Stimulated activated CD8-positive, alpha-beta memory T cell treated with anti-CD3 and anti-CD28 coated beads, Interleukin-2, amount 100 ng/mL, for 48 hours (primary cell): ENCODE measurements at regions not wholly inside any gene's neighbourhood (a gene's known extent, or its start where the extent isn't known, plus 50 kb on each side); places are given as distances from the start of the nearest gene placed in this dataset.
A peak's percentile ranks its signal among the peaks of the same experiment; 100 is the strongest.
"Not testable (repeated sequence)": the region's sequence is repeated elsewhere in the genome, so short reads cannot be mapped to it uniquely, and the experiment has no call there.

Source experiments
- DNase-seq, 2 donors: peaks; one replicate each; pipeline ENCODE4 v3.0.0-alpha.2; 2020; ENCODE audit warnings: low read depth in 2 of 2

DNA sequence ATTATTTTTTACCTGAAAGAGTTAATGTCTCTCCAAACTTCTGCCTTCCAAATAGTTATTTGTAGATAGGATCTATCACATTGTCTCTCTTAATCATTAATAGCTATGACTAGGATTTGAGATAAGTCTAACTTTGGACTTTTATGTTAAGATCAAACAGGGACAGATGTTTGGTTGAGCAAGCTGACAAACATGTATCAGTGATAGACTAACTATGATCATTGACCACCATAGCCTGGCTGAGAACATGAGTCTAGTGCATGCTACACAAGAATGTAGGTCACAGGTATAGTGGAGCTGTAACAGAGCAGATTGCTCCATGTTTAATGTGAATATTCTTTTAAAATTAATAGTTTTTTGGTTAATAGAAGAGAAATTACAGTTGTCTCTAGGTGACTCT is 52.0 kb downstream of the SYT15B start:
- not testable (repeated sequence) for DNase-seq

DNA sequence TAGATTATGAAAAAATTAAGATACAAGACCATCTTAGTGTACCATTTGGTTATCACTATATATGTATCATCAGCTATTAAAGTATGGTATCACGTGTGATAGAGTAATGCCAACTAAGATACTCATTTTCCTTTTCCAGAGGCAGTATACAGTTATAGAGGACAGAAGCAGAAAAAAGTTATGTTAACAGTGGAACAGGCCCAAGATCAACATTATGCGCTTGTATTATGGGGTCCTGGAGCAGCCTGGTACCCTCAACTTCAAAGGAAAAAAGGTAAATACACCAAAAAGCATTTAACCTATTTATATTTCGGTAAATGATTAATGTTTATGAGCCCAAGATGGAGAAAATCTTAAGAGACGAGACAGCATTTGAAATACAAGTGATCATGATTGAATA is 52.9 kb downstream of the SYT15B start:
- not testable (repeated sequence) for DNase-seq

DNA sequence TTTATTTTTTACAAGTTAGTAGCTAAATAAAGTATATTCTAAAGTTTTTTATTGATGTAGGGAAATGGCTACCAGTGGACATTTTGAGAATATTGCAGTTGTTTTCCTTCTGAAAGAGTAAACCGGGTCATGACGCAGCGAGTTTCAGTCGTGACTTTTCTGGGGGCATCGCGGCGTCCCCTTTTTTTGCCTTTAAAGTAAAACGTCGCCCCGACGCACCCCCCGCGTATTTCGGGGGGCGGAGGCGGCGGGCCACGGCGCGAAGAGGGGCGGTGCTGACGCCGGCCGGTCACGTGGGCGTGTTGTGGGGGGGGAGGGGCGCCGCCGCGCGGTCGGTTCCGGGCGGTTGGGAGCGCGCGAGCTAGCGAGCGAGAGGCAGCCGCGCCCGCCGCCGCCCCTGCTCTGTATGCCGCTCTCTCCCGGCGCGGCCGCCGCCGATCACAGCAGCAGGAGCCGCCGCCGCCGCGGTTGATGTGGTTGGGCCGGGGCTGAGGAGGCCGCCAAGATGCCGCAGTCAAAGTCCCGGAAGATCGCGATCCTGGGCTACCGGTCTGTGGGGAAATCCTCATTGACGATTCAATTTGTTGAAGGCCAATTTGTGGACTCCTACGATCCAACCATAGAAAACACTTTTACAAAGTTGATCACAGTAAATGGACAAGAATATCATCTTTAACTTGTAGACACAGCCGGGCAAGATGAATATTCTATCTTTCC is 57.5 kb downstream of the SYT15B start:
- DNase-seq: peak; percentile 43 to 54

DNA sequence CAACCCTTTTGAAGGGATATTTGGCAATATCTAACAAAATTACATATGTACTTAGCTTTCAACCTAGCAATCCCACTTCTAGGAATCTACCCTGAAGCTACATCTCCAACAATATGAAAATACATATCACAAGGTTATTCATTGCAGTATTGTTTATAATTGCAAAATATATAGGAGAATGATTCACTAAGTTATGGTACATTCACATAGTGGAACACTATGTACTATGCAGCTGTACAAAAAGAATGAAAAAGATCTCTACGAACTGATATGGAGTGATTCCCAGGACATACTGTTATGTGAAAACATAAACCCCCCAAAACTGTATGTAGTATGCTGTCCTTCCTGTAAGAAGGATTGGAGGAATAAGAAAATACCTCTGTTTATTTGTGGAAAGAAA is 62.1 kb downstream of the SYT15B start:
- DNase-seq: not testable (repeated sequence)

DNA sequence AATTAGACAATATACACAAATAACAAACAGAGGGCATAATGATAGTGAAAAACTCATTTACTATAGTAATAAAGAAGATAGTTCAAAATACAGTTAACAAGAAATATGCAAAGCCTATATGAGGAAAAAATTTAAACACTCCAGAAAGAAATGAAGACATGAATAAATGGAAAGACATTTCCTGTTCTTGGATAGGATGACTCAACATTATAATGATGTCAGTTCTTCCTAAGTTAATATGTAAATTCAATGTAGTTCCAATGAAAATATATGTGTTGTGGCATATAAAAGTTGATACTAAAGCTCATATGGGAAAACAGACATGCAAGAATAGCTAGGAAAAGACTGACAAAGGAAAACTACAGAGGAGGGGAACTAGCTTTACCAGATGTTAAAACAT is 63.5 kb downstream of the SYT15B start:
- DNase-seq: not testable (repeated sequence)

DNA sequence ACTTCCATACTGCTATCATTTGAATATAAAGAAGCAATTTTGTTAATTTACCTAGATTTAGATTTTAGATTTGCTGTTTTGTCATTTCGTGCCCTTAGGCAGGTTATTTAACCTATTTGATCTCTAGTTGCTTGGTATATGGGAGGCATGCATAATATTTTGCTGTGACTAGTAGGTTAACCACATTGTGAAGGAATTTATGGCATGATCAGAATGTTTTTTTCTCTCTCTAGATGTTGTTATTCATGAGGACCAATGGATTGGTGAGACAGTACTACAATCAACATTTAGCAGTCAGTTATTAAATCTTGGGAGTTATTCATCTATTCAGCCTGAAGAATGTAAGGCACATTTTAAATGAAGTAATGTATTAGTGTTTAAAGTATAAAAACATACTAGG is 67.2 kb downstream of the SYT15B start:
- DNase-seq: not testable (repeated sequence)

DNA sequence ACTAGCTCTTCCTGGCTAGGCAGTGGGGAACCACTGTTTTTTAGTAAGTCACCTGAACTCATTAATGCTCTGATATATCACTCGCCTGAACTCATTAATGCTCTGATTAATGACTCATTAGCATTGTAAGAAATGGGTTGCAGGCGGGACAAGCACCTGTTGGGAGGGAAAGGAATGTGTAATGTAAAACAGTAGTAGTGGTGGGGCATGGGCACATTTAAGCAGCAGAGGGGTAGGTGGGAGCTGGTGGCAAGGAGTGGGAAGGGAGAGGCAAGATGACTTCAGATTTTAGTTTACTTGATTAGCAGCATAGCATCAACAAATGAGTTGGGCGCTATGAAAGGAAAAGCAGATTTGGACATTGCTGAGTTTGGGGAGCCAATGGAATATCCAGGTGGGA is 68.2 kb downstream of the SYT15B start:
- DNase-seq: not testable (repeated sequence)

DNA sequence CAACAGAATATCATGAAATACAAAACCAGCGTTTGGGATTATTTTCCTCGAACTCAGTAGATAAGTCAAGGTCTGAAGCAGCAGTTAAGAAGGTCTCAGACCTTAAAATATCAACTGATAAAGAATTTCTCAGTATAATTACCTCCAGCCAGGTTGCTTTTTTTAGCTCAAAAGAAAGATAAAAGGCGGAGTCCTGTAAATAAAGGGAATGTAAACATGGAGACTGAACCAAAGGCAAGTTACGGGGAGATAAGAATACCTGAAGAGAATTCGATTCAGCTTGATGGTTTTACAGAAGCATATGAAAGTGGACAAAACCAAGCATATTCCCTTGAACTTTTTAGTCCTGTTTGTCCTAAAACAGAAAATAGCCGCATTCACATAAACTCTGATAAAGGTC is 73.1 kb downstream of the SYT15B start:
- DNase-seq: not testable (repeated sequence)

DNA sequence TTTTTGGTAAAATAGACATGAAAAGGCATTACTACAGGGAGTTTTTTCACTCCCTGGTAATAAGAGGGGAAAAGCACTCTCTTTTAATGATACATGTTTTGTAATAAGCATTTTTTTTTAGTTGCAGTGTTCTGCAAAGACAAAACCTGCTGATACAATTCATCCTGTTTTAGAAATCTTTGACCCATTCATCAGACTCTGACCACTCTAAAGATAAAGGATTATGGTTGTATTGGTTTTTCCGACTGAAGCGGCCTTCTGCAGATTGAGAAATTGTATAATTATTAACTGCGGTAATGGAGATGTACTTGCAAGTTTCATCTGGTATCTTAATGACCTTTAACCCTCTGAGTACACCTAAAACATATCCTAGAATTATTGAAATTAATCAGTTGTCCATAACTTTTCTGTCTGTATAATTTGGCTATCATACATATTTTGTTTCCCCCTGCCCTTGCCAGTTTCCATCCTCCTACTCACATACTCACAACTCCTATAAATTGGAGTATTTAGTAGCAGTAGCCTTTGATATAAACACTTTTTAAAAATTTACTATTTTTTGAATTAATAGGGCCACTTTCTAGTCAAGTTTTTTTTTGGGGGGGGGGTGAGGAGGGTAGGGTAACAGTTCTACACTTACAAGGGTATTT is 79.4 kb downstream of the SYT15B start:
- DNase-seq: not testable (repeated sequence)

DNA sequence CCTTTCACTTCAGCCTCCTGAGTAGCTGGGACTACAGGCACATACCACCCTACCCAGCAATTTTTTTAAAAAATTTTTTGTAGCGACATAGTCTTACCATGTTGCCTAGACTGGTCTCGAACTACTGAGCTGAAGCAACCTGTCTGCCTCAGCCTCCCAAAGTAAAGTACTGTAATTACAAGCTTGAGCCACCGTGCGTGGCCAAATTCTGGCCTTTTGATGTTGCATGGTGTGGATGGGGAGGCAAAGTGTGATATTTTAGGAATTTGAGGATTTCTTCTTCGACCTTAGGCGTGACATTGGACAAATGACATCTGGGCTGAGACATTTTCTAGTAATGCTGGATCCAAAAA is 81.8 kb downstream of the SYT15B start:
- not testable (repeated sequence) for DNase-seq

DNA sequence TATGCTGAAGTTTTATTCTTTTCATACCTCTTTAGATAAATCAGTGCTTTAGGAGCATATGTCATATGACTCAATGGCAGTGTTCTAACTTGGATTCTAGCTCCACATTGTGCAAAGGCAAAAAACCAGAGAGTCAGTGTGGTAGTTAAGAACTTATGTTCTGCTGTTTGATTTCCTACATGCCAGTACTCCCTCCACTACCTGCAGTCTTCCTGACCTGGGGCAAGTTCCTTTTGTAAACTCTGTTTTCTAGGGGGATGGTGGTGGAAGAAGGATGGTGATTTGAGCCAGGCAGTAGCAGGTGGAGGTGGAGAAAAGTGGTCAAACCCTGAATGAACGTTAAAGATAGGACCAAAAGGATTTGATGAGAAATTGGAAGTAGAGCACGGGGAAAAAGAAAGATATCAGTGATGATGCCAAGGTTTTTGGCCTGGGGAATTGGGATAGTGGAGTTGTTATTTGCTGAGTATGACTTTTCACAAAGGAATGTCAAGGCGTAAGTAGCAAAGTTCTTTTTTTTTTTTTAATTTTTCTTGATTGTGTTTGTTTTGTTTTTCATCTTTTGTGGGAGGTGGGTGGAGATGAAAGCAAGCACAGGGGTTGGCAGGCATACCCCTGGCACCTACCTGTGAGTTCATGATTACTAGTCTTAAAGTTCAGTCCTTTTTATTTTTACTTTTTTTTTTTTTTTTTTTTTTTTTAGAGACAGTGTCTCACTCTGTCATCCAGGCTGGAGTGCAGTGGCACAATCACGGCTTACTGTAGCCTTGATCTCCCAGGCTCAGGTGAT is 82.3 kb downstream of the SYT15B start:
- DNase-seq: not testable (repeated sequence)

DNA sequence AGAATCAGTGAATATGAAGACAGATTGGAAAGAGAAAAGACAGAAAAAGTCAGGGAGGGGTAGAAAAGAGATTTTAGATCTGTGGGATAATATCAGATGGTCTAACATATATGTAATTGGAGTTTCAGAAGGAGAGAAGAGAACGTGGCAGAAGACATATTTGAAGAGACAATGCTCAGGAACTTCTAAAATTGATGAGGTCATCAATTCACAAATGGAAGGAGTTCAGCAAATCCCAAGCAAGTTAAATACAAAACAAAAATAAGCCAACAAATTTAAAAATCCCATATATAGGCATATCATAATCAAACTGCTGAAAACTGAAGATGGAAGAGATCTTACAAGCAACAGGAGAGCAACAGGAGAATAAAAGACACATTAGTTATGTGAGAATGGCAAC is 87.3 kb downstream of the SYT15B start:
- DNase-seq: not testable (repeated sequence)

DNA sequence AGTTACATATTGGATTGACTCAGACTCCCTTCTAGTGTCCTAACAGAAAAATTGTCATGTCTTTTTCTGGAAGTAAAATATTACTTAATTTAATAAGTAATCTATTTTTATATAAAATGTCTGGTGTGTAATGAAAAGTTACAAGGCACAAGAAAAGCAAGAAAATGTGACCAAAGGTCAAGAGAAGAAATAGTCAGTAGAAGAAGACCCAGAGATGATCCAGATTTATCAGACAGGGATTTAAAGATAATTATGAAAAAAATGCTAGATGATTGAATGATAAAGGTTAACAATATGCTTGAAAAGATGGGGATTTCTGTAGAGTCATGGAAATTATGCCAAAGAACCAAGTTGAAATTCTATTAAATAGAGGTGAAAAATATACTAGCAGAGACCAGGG is 87.8 kb downstream of the SYT15B start:
- not testable (repeated sequence) for DNase-seq

DNA sequence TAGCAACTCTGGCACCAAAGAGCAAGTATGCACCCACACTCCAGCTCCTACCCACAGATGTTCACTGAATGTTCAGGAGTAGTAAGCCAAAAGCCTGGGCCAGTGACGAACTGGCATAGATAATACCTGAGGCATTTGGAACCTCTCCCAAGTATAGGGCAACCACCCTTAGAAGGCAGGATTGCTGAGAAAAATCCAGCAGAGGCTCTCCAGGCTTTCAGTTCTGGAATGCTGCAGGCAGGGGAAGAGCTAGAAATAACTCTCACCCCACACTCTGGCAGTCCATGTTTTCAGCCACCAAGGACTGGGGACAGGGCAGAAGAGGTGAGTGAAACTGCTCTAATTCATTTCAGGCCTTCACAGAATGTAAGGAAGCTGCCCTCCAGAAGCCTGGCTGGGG is 90.3 kb downstream of the SYT15B start:
- not testable (repeated sequence) for DNase-seq

DNA sequence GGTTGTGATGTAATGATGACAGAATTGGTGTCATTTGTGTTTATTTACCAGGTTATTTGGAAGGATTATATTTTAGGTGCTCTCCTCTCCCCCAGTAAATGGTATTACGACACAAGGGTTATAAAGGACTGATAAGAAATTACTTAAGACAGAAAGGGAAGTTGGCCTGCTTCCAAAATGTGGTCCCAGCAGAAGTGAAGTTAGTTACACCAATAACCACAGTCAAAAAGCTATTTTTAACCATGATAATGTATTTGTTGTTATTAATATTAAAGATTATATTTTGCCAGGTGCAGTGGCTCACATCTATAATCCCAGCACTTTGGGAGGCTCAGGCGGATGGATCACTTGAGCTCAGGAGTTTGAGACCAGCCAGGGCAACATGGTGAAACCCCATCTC is 92.5 kb downstream of the SYT15B start:
- not testable (repeated sequence) for DNase-seq

DNA sequence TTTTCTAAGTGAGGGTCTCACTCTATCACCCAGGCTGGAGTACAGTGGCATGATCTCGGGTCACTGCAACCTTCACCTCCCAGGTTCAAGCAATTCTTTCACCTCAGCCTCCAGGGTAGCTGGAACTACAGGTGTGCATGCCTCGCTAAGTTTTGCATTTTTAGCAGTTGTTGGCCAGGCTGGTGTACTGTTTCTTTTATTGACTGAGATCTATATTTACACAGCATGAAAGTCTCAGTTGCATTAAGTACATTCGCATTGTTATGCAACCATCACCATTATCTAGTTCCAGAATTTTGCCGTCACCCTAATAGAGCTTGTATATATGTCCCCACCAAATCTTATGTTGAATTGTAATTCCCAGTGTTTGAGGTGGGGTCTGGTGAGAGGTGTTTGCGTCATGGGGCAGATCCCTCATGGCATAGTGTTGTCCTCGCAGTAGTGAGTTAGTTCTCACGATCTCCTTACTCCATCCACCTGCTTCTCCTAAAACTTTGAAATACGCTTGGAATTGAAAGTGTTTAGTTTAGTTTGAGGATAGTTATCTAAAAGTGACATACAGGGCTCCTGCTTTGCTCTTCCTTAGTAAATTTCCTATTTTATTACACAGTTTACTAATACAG is 101.3 kb downstream of the SYT15B start:
- DNase-seq: not testable (repeated sequence)

DNA sequence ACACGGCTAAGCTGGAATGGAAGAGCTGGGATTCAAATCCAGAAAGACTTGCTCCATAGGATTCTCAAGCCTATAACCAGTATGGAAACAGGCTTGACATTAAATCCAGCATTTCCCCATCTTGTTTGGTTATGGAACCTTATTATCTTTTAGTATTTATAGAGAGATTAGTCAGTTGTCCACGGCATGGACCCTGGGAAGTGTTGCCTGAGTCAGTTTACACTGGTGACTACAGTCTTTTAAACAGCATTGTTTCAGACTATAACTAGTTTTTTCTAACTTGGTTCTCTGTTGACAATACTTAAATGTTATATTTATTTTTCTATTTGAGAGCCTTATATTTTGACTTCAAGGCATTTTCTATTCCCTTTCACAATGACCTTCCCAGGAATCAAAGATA is 106.7 kb downstream of the SYT15B start:
- not testable (repeated sequence) for DNase-seq

DNA sequence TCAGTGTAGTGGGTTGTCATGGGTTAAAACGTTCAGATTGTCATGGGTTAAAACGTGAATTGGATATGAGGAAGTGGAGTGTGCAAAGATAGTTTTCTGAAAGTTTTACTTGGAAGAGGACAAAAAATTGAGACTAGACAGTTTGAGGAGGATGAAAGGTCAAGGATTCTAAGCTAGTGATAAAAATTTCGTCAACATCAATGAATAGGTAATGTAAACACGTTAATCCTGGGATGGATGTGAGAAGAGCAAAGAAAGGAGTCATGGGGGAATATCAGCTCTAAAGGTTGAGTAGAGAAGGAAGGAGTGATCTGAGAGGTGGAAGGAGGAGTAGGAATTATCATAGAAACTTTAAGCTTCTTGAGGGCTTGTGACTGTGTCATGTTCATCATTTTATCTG is 109.2 kb downstream of the SYT15B start:
- DNase-seq: not testable (repeated sequence)

DNA sequence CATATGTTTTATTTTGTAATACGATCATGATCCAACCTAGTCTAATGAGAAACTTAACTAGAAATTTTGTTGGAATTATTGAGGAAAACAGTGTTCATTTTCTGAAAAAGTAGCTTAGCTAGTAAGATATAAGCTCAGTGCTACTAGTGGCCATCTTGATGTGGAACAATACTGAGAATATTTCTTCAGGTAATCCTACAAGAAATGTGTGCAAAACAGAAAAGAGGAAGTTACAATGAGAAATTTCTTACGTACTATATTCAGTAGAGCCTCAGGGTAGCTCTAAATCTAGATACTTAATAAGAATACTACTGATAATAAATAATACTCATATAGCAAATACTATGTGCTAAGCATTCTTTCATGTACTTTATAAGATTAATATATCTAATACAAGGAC is 114.8 kb downstream of the SYT15B start:
- not testable (repeated sequence) for DNase-seq

DNA sequence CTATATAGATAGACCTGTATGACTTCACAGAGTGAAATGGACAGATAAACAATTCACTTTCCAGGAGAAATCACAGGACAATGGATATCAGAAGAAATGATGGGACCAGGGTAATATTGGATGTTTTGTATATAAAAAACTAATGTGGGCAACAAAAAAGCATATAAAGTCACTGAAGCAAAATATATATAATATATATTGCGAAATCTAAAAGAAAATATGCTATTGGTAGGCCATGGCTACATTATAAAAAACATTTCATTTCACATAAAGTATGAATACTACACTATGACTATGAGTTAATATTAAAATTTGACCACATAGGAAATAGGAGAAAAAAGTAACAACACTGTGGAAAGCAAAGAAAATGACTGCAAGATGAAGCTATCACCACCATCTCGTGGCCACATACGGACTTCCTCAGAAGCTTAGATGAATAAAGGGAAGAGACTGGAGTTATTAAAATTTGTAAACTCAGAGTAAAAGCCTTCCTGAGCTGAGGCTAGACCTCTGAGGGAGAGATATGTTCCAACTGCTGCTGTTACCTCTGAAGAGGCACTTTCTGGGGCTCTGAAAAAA is 115.8 kb downstream of the SYT15B start:
- not testable (repeated sequence) for DNase-seq

DNA sequence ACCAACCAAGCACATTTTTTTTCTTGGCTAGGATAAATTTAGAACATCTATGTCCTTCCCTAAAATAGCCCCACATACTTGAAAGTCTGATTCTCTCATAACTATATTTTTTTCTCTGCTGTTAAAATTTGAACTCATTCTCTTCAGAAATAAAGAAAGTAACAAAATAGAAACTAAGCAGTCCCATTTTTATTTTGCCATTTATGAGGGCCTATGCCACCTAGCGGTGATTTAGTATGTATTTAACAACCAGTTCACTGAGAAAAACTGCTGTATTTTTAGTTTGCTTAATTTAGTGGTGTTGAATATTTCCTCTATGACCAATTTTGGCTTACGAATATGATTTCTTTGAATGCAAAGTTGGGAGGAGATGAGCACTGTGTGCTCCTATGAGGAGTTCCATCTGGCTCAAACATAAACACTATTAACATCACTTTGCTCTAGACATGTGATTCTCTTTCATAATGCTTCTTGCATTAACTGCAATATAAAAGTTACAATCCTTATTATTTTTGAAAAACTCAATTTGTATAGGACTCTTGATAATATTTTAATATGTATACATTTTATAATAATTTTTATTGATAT is 116.6 kb downstream of the SYT15B start:
- not testable (repeated sequence) for DNase-seq
